NT2/D1 (cell line): ENCODE measurements at regions not wholly inside any gene's neighbourhood (a gene's known extent, or its start where the extent isn't known, plus 50 kb on each side); places are given as distances from the start of the nearest gene placed in this dataset.

Experiments used
- SUZ12 ChIP-seq: IDR thresholded peaks from 2 replicates; pipeline ENCODE4 v1.6.1; 2011; ENCODE audit not compliant: insufficient read length, insufficient read depth; ENCODE audit errors: extremely low read depth
- YY1 ChIP-seq: IDR thresholded peaks from 2 replicates; pipeline ENCODE4 v1.6.1; 2011; ENCODE audit not compliant: insufficient read length, insufficient read depth
- ZNF274 ChIP-seq: IDR thresholded peaks from 2 replicates; pipeline ENCODE4 v1.6.1; 2011; ENCODE audit warnings: mild to moderate bottlenecking, low read depth, low read length

DNA sequence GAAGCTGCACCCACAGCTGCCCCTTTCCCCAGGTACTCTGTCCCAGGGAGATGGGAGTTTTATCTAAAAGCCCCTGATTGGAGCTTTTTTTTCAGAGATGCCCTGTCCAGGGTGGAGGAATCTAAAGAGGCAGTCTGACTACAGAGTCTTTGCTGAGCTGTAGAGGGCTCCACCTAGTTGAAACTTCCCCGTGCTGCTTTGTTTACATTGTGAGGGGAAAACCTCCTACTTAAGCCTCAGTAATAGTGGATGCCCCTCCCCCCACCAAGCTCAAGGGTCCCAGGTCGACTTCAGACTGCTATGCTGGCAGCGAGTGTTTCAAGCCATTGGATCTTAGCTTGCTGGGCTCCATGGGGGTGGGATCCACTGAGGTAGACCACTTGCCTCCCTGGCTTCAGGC is 470.1 kb upstream of the LARGE1 start:
- TF ChIP-seq ZNF274 (no peak), SUZ12 (no peak), YY1 (no peak)
